ENCODE measurements at regions not wholly inside any gene's neighbourhood (a gene's known extent, or its start where the extent isn't known, plus 50 kb on each side); places are given as distances from the start of the nearest gene placed in this dataset.
A peak's percentile ranks its signal among the peaks of the same experiment; 100 is the strongest.
"Not testable (repeated sequence)": the region's sequence is repeated elsewhere in the genome, so short reads cannot be mapped to it uniquely, and the experiment has no call there.

DNA sequence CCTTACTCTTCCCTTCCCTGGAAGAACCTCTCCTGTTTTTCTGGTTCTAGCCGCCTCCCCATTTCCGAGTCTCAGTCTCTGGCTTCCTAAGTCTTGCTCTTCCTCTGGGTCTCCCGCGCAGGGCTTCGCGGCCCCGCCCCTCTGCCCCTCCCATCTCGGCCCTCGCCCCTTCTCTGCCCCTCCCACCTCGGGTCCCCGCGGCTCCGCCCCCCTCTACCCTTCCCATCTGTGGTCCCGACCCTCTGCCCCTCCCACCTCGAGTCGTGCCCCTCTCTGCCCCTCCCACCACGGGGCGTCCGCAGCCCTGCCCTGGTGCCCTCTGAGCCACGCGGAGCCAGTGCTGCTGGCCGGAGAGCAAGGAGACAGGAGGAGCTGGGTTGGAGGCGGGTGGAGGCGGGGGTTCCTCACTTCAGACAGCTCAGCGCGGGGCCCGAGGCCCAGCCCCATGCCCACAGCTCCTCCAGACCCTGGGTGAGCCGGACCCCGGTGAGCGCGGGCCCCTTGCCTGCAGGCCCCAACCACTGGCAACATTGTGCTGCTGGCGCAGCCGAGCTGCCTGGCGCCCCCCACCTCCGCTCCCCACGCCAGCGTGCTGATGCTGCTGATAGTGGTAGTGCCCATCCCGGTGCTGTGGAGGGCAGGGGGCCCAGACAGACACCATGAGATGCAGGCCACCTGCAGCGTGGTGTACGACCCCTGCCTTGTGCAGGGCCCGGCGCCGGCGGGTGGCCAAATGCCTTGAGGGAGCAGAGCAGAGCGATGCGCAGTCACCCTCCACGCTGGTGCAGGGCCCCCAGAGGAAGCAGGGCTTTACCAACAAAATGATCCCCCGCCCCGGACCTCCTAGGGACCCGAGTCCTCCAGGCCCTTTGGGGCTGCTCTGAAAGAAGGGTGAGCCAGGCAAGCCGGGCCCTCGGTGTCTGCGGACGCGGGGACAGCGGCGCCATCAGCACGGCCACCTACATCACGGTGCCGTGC, 2115.3 kb downstream of the TP53TG3F start:
- no peak for ATAC-seq (replicated peaks in 6 of 8)

GRCh38 chr16:35575432-35575821, 2116.0 kb downstream of the TP53TG3F start:
- Histone ChIP-seq H3K27ac (no peak overlapping the region), H3K4me3 (no peak overlapping the region), H3K4me1 (replicated peaks in 1 of 2) (no peaks in the 10 kb centered on the region)
- 60 to 100% (median 83%) methylated on average over 1 to 12 of the region's 17 CpGs; no CpG with 5 or more reads in 4 of the 10 experiments for WGBS, 10 experiments
- in situ Hi-C loops (cut with MboI; ENCODE audit: low pct_unique_long_range_greater_than_20kb in 2 of 9, low sequenced_read_pairs in 9 of 9, unreplicated experiment in 9 of 9) = no loop called here
- no peak for ATAC-seq (replicated peaks in 6 of 8)

More for the DNA sequence above, 2115.3 kb downstream of the TP53TG3F start:
- Histone ChIP-seq H3K4me1 (replicated peaks in 1 of 2) (no peaks in the 10 kb centered on the region), H3K27ac (no peak overlapping the region), H3K4me3 (no peak overlapping the region)
- in situ Hi-C loops (cut with MboI; ENCODE audit: low pct_unique_long_range_greater_than_20kb in 2 of 9, low sequenced_read_pairs in 9 of 9, unreplicated experiment in 9 of 9) = no loop called here
- WGBS, 10 experiments = 40 to 100% (median 65%) methylated on average over 1 to 8 of the region's 60 CpGs; no CpG with 5 or more reads in 5 of the 10 experiments

GRCh38 chr16:35585411-35585810, 2126.0 kb downstream of the TP53TG3F start:
- in situ Hi-C loops (cut with MboI; ENCODE audit: low pct_unique_long_range_greater_than_20kb in 2 of 9, low sequenced_read_pairs in 9 of 9, unreplicated experiment in 9 of 9) = no loop called here
- H3K27ac ChIP-seq = no peak overlapping the region
- WGBS, 10 experiments = 0 to 44% (median 0%) methylated on average over 1 of the region's 1 CpG; no CpG with 5 or more reads in 4 of the 10 experiments
- ATAC-seq (replicated peaks in 6 of 8) = no peak
- H3K4me3 ChIP-seq = no peak overlapping the region
- no peaks in the 10 kb centered on the region for H3K4me1 ChIP-seq (replicated peaks in 1 of 2)

DNA sequence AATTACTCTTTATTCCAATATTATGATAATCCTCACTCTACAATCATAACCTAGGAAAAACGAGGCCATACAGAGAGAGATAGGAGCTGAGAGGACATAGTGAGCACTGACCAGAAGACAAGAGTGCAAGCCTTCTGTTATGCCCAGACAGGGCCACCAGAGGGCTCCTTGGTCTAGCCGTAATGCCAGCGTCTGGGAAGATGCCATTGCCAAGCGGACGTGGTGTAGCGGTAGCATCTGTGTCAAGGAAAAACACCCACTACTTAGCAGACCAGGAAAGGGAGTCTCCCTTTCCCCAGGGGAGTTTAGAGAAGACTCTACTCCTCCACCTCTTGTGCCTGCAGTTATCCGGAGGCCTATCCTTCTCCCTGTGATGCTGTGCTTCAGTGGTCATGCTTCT, 2131.5 kb downstream of the TP53TG3F start:
- H3K4me3 ChIP-seq; H3K4me1 ChIP-seq (replicated peaks in 1 of 2); H3K27ac ChIP-seq; in situ Hi-C loops (cut with MboI; ENCODE audit: low pct_unique_long_range_greater_than_20kb in 2 of 9, low sequenced_read_pairs in 9 of 9, unreplicated experiment in 9 of 9); ATAC-seq (replicated peaks in 6 of 8): not testable (repeated sequence)
- WGBS, 10 experiments = 0 to 82% (median 53%) methylated on average over 1 to 7 of the region's 7 CpGs; no CpG with 5 or more reads in 2 of the 10 experiments

DNA sequence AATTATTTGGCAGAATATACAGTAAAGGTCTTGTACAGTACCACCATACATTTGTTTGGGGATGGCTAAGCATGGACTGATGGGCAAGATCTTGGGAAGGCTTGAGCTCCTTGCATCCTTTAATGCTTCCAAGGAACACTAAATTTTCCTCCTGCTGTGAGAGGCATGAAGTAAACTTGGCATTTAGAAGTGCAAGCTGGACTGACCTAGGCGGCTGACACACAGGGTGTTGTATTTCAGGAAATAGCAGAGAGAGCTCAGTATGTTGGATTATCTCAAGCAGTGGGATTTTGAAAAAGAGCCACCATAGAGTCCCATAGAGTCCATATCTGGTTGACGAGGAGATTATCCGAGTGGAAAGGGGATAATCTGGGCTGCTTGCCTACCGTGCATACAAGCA, 2137.1 kb downstream of the TP53TG3F start:
- ATAC-seq (replicated peaks in 6 of 8) = no peak
- no peak overlapping the region for H3K4me3 ChIP-seq
- WGBS, 10 experiments = 0 to 70% (median 52%) methylated on average over 2 to 4 of the region's 4 CpGs; no CpG with 5 or more reads in 1 of the 10 experiments
- no peak overlapping the region for H3K27ac ChIP-seq
- H3K4me1 ChIP-seq (replicated peaks in 1 of 2) = no peaks in the 10 kb centered on the region
- in situ Hi-C loops (cut with MboI; ENCODE audit: low pct_unique_long_range_greater_than_20kb in 2 of 9, low sequenced_read_pairs in 9 of 9, unreplicated experiment in 9 of 9) = no loop called here

GRCh38 chr16:35598696-35599332, 2139.4 kb downstream of the TP53TG3F start:
- ATAC-seq (replicated peaks in 6 of 8) = peak in 2 of 8 experiments; percentile 67 to 83
- no peak overlapping the region for H3K4me3 ChIP-seq
- H3K4me1 ChIP-seq (replicated peaks in 1 of 2) = no peaks in the 10 kb centered on the region
- H3K27ac ChIP-seq = no peak overlapping the region
- in situ Hi-C loops (cut with MboI; ENCODE audit: low pct_unique_long_range_greater_than_20kb in 2 of 9, low sequenced_read_pairs in 9 of 9, unreplicated experiment in 9 of 9) = no loop called here
- 23 to 59% (median 38%) methylated on average over 5 to 9 of the region's 9 CpGs for WGBS, 10 experiments

GRCh38 chr16:35599429-35600160, 2140.2 kb downstream of the TP53TG3F start:
- in situ Hi-C loops (cut with MboI; ENCODE audit: low pct_unique_long_range_greater_than_20kb in 2 of 9, low sequenced_read_pairs in 9 of 9, unreplicated experiment in 9 of 9) = no loop called here
- 0 to 54% (median 16%) methylated on average over 1 to 6 of the region's 6 CpGs; no CpG with 5 or more reads in 2 of the 10 experiments for WGBS, 10 experiments
- no peaks in the 10 kb centered on the region for H3K4me1 ChIP-seq (replicated peaks in 1 of 2)
- no peak for ATAC-seq (replicated peaks in 6 of 8)
- no peak overlapping the region for H3K4me3 ChIP-seq
- no peak overlapping the region for H3K27ac ChIP-seq

DNA sequence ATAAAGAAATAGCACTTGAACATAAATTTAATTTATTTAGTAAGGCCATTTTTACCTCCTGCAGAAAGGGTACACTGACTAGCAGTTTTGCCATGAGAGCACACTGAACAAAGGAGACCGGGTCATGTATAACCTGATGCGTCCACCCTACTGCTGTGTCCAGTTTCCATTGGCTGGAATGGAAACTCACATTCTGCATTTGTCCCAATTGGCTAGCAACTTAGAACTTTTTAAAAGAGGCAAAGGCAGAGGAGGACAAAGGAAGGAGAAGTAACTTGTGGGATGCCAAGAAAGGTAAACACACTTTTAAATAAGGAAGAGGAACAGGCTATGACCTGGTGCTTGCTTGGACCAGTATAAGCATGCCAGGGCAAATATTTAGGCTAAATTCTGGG, 2140.7 kb downstream of the TP53TG3F start:
- H3K4me3 ChIP-seq; H3K4me1 ChIP-seq (replicated peaks in 1 of 2); ATAC-seq (replicated peaks in 6 of 8); in situ Hi-C loops (cut with MboI; ENCODE audit: low pct_unique_long_range_greater_than_20kb in 2 of 9, low sequenced_read_pairs in 9 of 9, unreplicated experiment in 9 of 9); H3K27ac ChIP-seq: not testable (repeated sequence)
- 20 to 79% (median 44%) methylated on average over 1 to 2 of the region's 2 CpGs; no CpG with 5 or more reads in 5 of the 10 experiments for WGBS, 10 experiments

GRCh38 chr16:35602116-35602515, 2142.7 kb downstream of the TP53TG3F start:
- H3K4me3 ChIP-seq = no peak overlapping the region
- H3K27ac ChIP-seq = no peak overlapping the region
- no peaks in the 10 kb centered on the region for H3K4me1 ChIP-seq (replicated peaks in 1 of 2)
- ATAC-seq (replicated peaks in 6 of 8) = no peak
- in situ Hi-C loops (cut with MboI; ENCODE audit: low pct_unique_long_range_greater_than_20kb in 2 of 9, low sequenced_read_pairs in 9 of 9, unreplicated experiment in 9 of 9) = no loop called here

GRCh38 chr16:35603371-35603770, 2144.0 kb downstream of the TP53TG3F start:
- WGBS, 10 experiments = 0 to 80% (median 38%) methylated on average over 1 to 5 of the region's 5 CpGs; no CpG with 5 or more reads in 2 of the 10 experiments
- H3K4me3 ChIP-seq; in situ Hi-C loops (cut with MboI; ENCODE audit: low pct_unique_long_range_greater_than_20kb in 2 of 9, low sequenced_read_pairs in 9 of 9, unreplicated experiment in 9 of 9); ATAC-seq (replicated peaks in 6 of 8); H3K27ac ChIP-seq; H3K4me1 ChIP-seq (replicated peaks in 1 of 2): not testable (repeated sequence)

DNA sequence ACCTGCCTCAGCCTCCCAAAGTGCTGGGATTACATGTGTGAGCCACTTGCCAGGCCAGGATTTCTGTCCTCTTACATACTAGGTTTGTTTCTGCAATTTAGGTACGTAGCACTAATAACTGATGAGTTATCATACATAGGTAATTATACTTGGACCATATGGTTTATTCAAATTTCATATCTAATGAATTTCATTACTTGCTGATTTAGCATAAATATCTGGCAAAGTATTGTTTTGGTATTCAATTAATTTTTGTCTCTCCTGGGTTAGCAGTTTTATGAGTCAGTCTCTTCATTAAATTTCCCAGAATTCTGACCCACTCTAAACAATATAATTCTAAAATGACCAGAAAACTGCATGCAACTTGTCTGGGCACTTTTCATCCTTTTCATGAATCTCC, 2146.5 kb downstream of the TP53TG3F start:
- in situ Hi-C loops (cut with MboI; ENCODE audit: low pct_unique_long_range_greater_than_20kb in 2 of 9, low sequenced_read_pairs in 9 of 9, unreplicated experiment in 9 of 9) = no loop called here
- ATAC-seq (replicated peaks in 6 of 8) = no peak
- WGBS, 10 experiments = 0 to 27% (median 10%) methylated on average over 1 of the region's 1 CpG; no CpG with 5 or more reads in 2 of the 10 experiments

DNA sequence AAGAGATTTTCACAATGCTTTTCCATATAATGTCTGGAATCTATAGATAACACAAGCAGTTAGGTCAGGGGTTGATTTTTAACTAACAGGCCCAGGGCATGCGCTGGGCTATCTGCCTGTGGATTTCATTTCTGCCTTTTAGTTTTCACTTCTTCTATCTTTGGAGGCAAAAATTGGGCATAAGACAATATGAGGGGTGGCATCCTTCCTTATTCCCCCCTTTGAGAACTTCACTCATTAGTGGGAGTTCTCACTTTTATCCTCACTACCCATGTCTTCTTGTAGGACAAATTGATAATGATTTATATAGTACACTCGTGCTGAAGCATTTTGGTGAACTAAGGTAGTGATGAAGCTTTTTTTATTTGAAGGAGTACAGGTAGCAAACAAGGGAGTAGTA, 2155.5 kb downstream of the TP53TG3F start:
- H3K27ac ChIP-seq; H3K4me3 ChIP-seq; in situ Hi-C loops (cut with MboI; ENCODE audit: low pct_unique_long_range_greater_than_20kb in 2 of 9, low sequenced_read_pairs in 9 of 9, unreplicated experiment in 9 of 9); H3K4me1 ChIP-seq (replicated peaks in 1 of 2); ATAC-seq (replicated peaks in 6 of 8): not testable (repeated sequence)
- 0 to 57% (median 10%) methylated on average over 1 to 2 of the region's 2 CpGs; no CpG with 5 or more reads in 1 of the 10 experiments for WGBS, 10 experiments

More for the DNA sequence above, 2146.5 kb downstream of the TP53TG3F start:
- H3K27ac ChIP-seq = no peak overlapping the region
- H3K4me3 ChIP-seq = no peak overlapping the region
- H3K4me1 ChIP-seq (replicated peaks in 1 of 2) = no peaks in the 10 kb centered on the region

- H3K4me3 ChIP-seq; H3K4me1 ChIP-seq (replicated peaks in 1 of 2); H3K27ac ChIP-seq; ATAC-seq (replicated peaks in 6 of 8); in situ Hi-C loops (cut with MboI; ENCODE audit: low pct_unique_long_range_greater_than_20kb in 2 of 9, low sequenced_read_pairs in 9 of 9, unreplicated experiment in 9 of 9): not testable (repeated sequence)
Measured at GRCh38 chr16:35619176-35619575, 2159.8 kb downstream of the TP53TG3F start.

Data from motor neuron (in vitro differentiated cells).